Fibroblast of lung (primary cell): ENCODE measurements at regions not wholly inside any gene's neighbourhood (a gene's known extent, or its start where the extent isn't known, plus 50 kb on each side); places are given as distances from the start of the nearest gene placed in this dataset.

Experiments used
- EZH2 ChIP-seq: IDR thresholded peaks from 2 replicates; pipeline ENCODE4 v1.5.1; 2012; ENCODE audit warnings: low read length, control low read depth, mild to moderate bottlenecking; ENCODE audit errors: missing control alignments
- TF ChIP-seq, protein P1 (sequence below), 2 donors: IDR thresholded peaks in 1 of 2; conservative IDR thresholded peaks in 1 of 2; 1 replicate in 1 of 2; 2 replicates in 1 of 2; pipeline ENCODE4 v1.5.1; 2011 to 2012; ENCODE audit warnings: low read length in 2 of 2, control low read depth in 1 of 2, inconsistent platforms in 1 of 2, low read depth in 1 of 2, mild to moderate bottlenecking in 1 of 2

DNA sequence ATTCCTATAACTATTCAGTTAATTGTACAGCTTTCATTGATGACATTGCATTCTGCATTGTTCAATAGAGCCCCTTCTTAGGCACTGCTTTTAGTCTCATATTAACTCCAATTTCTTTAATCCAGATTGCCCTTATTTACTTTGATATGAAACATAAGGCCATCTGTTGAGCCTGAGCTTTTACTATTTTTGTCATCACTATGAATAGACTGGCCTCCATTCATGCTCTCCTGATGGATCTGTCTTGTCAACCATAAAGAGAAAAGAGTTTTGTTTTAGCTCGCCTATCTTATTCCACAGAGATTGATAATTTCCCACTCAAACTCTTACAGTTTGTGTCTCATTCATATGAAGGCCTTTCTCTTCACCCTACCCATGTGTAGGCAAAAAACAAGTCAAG is 159.2 kb upstream of the DTNA start:
- TF ChIP-seq, protein P1, sequence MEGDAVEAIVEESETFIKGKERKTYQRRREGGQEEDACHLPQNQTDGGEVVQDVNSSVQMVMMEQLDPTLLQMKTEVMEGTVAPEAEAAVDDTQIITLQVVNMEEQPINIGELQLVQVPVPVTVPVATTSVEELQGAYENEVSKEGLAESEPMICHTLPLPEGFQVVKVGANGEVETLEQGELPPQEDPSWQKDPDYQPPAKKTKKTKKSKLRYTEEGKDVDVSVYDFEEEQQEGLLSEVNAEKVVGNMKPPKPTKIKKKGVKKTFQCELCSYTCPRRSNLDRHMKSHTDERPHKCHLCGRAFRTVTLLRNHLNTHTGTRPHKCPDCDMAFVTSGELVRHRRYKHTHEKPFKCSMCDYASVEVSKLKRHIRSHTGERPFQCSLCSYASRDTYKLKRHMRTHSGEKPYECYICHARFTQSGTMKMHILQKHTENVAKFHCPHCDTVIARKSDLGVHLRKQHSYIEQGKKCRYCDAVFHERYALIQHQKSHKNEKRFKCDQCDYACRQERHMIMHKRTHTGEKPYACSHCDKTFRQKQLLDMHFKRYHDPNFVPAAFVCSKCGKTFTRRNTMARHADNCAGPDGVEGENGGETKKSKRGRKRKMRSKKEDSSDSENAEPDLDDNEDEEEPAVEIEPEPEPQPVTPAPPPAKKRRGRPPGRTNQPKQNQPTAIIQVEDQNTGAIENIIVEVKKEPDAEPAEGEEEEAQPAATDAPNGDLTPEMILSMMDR (conservative IDR thresholded peaks at IDR 0.05 in 1 of 2, IDR thresholded peaks at IDR 0.05 in 1 of 2; ENCODE audit: low read depth in 1 of 2, low read length in 2 of 2), result no peak
- TF ChIP-seq EZH2, result no peak
